Activated naive CD8-positive, alpha-beta T cell treated with anti-CD3 and anti-CD28 coated beads for 36 hours (primary cell): ENCODE measurements at regions not wholly inside any gene's neighbourhood (a gene's known extent, or its start where the extent isn't known, plus 50 kb on each side); places are given as distances from the start of the nearest gene placed in this dataset.

ENCODE experiments used
- DNase-seq: peaks from one replicate; pipeline ENCODE4 v3.0.0; 2021
- H3K27ac Mint-ChIP-seq: one replicate; pipeline ENCODE4 v1.8.0; 2022; ENCODE audit warnings: mild to moderate bottlenecking, moderate library complexity, mixed read lengths
- H3K27me3 Mint-ChIP-seq: one replicate; pipeline ENCODE4 v1.8.0; 2022; ENCODE audit warnings: mild to moderate bottlenecking, mixed read lengths
- H3K36me3 Mint-ChIP-seq: one replicate; pipeline ENCODE4 v1.8.0; 2021; ENCODE audit warnings: mild to moderate bottlenecking, mixed read lengths
- H3K4me1 Mint-ChIP-seq: one replicate; pipeline ENCODE4 v1.8.0; 2021; ENCODE audit warnings: mixed read lengths
- H3K4me3 Mint-ChIP-seq: one replicate; pipeline ENCODE4 v1.8.0; 2022; ENCODE audit warnings: mild to moderate bottlenecking, moderate library complexity, mixed read lengths
- H3K9me3 Mint-ChIP-seq: one replicate; pipeline ENCODE4 v1.8.0; 2022; ENCODE audit warnings: mixed read lengths

- Mint-ChIP-seq H3K4me1 (peaks cover 8% of the 10 kb centered on the region), H3K36me3 (no peaks in the 10 kb centered on the region), H3K27ac (no peak overlapping the region), H3K9me3 (no peaks in the 10 kb centered on the region), H3K27me3 (peaks cover 5% of the 10 kb centered on the region), H3K4me3 (no peak overlapping the region)
- DNase-seq = no peak
Measured at GRCh38 chr6:166763606-166764472, 136.8 kb upstream of the RPS6KA2 start.

DNA sequence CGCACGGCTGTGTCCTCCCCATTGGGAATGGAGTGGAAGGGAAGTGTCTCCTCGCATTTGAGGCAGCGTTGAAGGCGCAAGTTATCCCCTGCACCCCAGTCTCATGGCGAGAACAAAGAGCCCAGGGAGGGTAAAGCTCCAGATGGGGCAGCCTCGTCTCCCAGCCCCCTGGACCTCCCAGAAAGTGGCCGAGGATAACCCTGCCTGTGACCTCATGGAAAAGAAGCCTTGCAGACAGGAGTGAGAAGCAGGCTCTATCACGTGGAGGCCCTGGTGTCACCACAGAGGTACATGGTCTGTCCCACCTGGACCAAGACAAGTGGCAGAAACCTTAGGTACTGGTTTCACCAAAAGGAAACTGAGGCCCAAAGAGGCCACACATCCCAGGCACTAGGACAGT lies 134.8 kb upstream of the RPS6KA2 start:
- Mint-ChIP-seq H3K36me3 (no peaks in the 10 kb centered on the region), H3K27me3 (peaks cover 25% of the 10 kb centered on the region), H3K4me3 (no peak overlapping the region), H3K4me1 (peaks cover 23% of the 10 kb centered on the region), H3K27ac (no peak overlapping the region), H3K9me3 (no peaks in the 10 kb centered on the region)
- DNase-seq = no peak

DNA sequence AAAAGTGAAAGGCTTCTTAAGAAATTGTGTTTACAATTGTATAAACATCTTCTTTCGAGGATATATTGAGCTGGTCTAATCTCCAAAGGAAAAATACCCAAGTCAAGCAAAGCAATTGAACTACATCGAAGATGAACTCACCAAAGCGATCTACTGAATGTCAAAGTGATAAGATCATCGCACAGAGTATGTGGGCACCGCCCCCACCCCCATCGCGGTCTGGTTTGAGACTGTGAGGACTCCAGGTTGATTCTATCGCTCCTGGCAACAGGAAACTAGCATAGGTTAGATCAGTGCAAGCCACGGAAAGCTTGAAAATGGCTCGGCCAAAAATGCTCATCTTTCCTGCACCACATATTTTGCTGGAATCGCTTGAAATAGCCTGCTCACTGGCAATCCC lies 133.2 kb upstream of the RPS6KA2 start:
- peak; percentile 23 for DNase-seq
- Mint-ChIP-seq H3K27ac (no peak overlapping the region), H3K27me3 (peaks cover 36% of the 10 kb centered on the region), H3K36me3 (no peaks in the 10 kb centered on the region), H3K9me3 (no peaks in the 10 kb centered on the region), H3K4me3 (no peak overlapping the region), H3K4me1 (peaks cover 23% of the 10 kb centered on the region)

- DNase-seq = no peak
- Mint-ChIP-seq H3K4me1 (peaks cover 23% of the 10 kb centered on the region), H3K9me3 (no peaks in the 10 kb centered on the region), H3K27me3 (peaks cover 42% of the 10 kb centered on the region), H3K36me3 (no peaks in the 10 kb centered on the region), H3K4me3 (no peak overlapping the region), H3K27ac (no peak overlapping the region)
Measured at GRCh38 chr6:166758136-166758704, 131.2 kb upstream of the RPS6KA2 start.

GRCh38 chr6:166757232-166758135 lies 130.4 kb upstream of the RPS6KA2 start:
- H3K27me3 Mint-ChIP-seq = peaks cover 42% of the 10 kb centered on the region
- no peaks in the 10 kb centered on the region for H3K9me3 Mint-ChIP-seq
- peak overlapping the region; percentile 34 for H3K27ac Mint-ChIP-seq
- H3K4me3 Mint-ChIP-seq = peak overlapping the region; percentile 48
- H3K36me3 Mint-ChIP-seq = no peaks in the 10 kb centered on the region
- peak; percentile 6 for DNase-seq
- peaks cover 23% of the 10 kb centered on the region for H3K4me1 Mint-ChIP-seq

DNA sequence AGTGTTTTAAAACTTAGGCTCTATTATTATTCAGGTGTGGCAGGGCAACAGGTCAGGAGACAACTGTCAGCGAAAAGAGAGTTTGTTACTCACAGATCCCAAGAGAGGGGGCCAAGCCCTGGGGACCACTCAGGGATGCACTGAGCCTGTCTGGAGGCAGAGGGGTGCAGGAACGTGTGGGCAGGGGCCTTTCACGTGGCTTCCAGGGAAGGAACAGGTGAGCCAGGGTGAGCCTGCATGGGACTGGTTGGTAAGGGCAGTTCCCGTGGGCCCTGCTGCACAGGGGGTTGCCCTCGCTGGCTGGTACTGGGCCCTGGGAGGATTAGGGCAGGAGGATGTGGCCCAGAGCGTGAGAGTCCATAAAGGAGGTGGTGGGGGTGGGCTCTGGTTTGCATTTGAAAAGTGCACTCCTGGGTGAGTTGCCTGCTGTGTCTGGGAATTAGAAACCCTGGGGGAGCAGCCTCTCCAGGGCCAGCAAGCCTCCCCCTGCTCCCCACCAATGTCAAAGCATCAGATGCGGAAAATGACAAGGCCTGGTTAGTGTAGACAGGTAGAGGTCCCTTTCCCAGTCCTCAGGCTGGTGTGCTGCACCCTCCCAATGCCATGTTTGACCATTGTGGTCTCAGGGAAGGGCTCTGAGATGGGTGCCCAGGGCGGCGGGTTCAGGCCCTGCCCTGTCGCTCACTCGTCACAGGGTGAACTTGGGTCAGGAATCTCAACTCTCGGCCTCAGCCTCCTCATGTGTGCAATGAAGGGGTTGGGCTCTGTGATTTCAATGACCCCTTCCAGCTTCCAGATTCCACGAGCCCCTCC lies 127.4 kb upstream of the RPS6KA2 start:
- no peak for DNase-seq
- Mint-ChIP-seq H3K4me3 (no peak overlapping the region), H3K4me1 (peaks cover 23% of the 10 kb centered on the region), H3K36me3 (no peaks in the 10 kb centered on the region), H3K27ac (no peak overlapping the region), H3K9me3 (no peaks in the 10 kb centered on the region), H3K27me3 (peaks cover 43% of the 10 kb centered on the region)

- peaks cover 35% of the 10 kb centered on the region for H3K27me3 Mint-ChIP-seq
- no peak for DNase-seq
- no peaks in the 10 kb centered on the region for H3K9me3 Mint-ChIP-seq
- H3K4me3 Mint-ChIP-seq = no peak overlapping the region
- peaks cover 19% of the 10 kb centered on the region for H3K4me1 Mint-ChIP-seq
- no peaks in the 10 kb centered on the region for H3K36me3 Mint-ChIP-seq
- no peak overlapping the region for H3K27ac Mint-ChIP-seq
Measured at GRCh38 chr6:166752928-166753721, 126.1 kb upstream of the RPS6KA2 start.

DNA sequence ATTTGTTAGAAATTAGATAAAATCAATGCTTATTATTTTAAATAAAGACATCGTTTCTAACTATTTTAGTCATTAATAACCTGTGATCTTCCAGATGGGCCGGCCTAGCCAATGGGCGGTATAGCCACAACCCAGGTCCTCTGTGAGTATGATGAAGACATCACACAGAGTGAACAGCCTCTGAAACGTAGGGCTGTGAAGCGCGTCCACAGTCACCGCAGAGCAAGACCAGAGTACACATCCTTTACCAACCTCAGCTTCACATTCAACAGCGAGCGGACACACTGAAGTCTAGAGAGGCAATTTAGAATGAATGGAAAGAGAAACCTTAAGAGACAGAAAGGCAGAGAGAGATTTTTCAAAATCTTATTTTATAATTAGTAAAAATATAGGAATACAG lies 125.0 kb upstream of the RPS6KA2 start:
- no peak overlapping the region for H3K27ac Mint-ChIP-seq
- H3K4me3 Mint-ChIP-seq = no peak overlapping the region
- no peaks in the 10 kb centered on the region for H3K9me3 Mint-ChIP-seq
- H3K27me3 Mint-ChIP-seq = peaks cover 24% of the 10 kb centered on the region
- H3K36me3 Mint-ChIP-seq = no peaks in the 10 kb centered on the region
- no peak for DNase-seq
- H3K4me1 Mint-ChIP-seq = peaks cover 9% of the 10 kb centered on the region

DNA sequence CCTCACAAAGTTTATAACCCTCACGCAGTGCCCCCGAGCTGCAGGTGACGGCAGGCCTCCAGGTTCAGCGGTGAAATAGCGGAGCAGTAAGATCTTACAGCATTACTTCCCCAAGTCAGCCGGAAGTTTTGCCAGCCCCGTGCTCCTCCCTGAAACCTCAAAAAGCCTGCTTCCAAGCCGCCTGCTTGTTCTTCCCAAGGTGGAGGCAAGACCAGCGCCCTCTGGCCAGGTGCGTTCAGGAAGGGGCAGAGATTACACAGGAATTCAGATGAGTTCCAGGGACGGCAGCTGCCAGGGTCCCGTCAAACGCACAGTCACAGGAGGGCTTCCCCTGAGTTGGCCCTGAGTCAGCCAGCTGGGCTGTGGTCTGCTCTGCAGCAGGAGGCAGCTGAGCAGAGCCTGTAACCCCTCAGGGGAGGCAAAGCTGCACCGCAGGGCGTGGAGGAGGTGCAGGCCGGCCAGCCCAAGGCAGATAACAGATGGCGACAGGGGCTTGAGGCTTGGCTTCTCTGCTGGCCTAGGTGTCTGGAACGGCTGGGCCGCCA lies 124.1 kb upstream of the RPS6KA2 start:
- peaks cover 17% of the 10 kb centered on the region for H3K27me3 Mint-ChIP-seq
- H3K4me3 Mint-ChIP-seq = no peak overlapping the region
- H3K27ac Mint-ChIP-seq = no peak overlapping the region
- H3K36me3 Mint-ChIP-seq = no peaks in the 10 kb centered on the region
- peak; percentile 7 for DNase-seq
- H3K4me1 Mint-ChIP-seq = peaks cover 8% of the 10 kb centered on the region
- H3K9me3 Mint-ChIP-seq = no peaks in the 10 kb centered on the region

GRCh38 chr6:166750108-166750793 lies 123.2 kb upstream of the RPS6KA2 start:
- peaks cover 10% of the 10 kb centered on the region for H3K27me3 Mint-ChIP-seq
- H3K36me3 Mint-ChIP-seq = no peaks in the 10 kb centered on the region
- H3K4me3 Mint-ChIP-seq = no peak overlapping the region
- DNase-seq = no peak
- H3K27ac Mint-ChIP-seq = no peak overlapping the region
- peaks cover 8% of the 10 kb centered on the region for H3K4me1 Mint-ChIP-seq
- H3K9me3 Mint-ChIP-seq = no peaks in the 10 kb centered on the region

GRCh38 chr6:166749666-166750065 lies 122.6 kb upstream of the RPS6KA2 start:
- H3K4me1 Mint-ChIP-seq = peaks cover 8% of the 10 kb centered on the region
- no peaks in the 10 kb centered on the region for H3K9me3 Mint-ChIP-seq
- H3K36me3 Mint-ChIP-seq = no peaks in the 10 kb centered on the region
- H3K27ac Mint-ChIP-seq = no peak overlapping the region
- no peak overlapping the region for H3K4me3 Mint-ChIP-seq
- DNase-seq = no peak
- peaks cover 10% of the 10 kb centered on the region for H3K27me3 Mint-ChIP-seq

DNA sequence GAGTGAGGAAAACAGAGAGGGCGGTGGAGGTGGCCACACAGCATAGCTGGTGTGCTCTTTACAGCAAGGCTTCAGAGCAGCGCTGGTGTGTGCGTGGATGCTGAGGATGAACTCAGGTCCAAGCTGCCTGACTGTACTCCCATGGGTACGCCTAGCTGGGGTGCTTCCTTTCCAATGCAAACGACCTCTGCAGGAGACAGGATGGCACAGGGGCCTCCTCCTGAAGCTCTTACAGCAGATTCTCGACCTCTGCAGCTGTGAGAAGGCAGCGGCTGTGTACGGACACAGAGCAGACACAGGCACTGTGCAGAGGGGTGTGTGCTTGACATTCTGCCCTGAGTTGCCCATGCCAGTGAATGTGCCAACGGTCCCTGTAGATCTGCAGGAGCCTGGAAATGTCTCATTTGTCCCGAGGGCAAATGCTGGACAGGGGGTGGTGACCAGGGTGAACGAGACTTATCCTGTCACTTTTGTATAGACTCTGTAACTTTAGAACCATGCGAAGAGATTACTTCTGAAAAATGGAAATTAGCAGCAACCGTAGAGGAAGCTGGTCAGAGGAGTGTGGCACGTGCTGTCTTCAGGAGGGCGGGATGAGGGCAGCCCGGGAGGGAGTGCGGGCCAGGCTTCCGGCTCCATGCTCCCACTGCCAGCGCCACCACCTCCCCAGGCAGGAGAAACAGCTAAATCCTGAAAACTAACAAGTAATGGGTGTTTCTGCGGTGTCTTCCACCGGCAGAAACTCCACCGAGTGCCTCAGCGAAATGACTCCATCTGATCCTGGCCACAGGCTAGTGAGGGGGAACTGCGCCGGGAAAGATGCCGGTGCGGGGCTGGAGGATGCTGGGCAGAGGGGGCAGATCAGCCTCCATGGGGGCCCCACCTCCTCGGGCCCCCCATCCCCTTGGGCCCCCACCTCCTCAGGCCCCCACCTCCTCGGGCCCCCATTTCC lies 120.9 kb upstream of the RPS6KA2 start:
- H3K4me1 Mint-ChIP-seq = peaks cover 8% of the 10 kb centered on the region
- H3K27ac Mint-ChIP-seq = no peak overlapping the region

More for the DNA sequence above, 120.9 kb upstream of the RPS6KA2 start:
- no peaks in the 10 kb centered on the region for H3K9me3 Mint-ChIP-seq
- DNase-seq = no peak
- H3K27me3 Mint-ChIP-seq = peaks cover 5% of the 10 kb centered on the region
- no peaks in the 10 kb centered on the region for H3K36me3 Mint-ChIP-seq
- no peak overlapping the region for H3K4me3 Mint-ChIP-seq
